ENCODE measurements at regions not wholly inside any gene's neighbourhood (a gene's known extent, or its start where the extent isn't known, plus 50 kb on each side); places are given as distances from the start of the nearest gene placed in this dataset.
A peak's percentile ranks its signal among the peaks of the same experiment; 100 is the strongest.
"Not testable (repeated sequence)": the region's sequence is repeated elsewhere in the genome, so short reads cannot be mapped to it uniquely, and the experiment has no call there.

DNA sequence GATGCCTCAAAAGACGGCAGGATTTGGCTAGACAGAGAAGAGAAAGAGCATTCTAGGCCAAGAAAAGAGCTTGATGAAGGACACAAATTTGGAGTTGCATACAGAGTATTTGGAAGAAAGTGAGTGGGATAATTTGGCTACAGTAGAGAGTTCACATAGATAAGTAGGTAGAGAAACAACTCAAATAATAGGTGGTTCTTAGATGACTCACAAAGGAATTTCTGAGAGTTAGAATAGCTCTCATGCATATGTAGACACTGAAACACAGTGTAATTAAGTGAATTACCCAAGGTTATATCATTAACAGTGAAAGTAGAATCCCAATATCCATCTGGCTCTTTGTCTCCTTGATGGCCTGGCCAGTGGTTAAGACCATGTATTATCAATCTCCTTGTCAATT is 228.6 kb upstream of the DDI1 start:
- DNase-seq (ENCODE audit: low spot score, unreplicated experiment), result no peak
- H3K27ac Mint-ChIP-seq, result no peak overlapping the region
- TF ChIP-seq, protein P1, sequence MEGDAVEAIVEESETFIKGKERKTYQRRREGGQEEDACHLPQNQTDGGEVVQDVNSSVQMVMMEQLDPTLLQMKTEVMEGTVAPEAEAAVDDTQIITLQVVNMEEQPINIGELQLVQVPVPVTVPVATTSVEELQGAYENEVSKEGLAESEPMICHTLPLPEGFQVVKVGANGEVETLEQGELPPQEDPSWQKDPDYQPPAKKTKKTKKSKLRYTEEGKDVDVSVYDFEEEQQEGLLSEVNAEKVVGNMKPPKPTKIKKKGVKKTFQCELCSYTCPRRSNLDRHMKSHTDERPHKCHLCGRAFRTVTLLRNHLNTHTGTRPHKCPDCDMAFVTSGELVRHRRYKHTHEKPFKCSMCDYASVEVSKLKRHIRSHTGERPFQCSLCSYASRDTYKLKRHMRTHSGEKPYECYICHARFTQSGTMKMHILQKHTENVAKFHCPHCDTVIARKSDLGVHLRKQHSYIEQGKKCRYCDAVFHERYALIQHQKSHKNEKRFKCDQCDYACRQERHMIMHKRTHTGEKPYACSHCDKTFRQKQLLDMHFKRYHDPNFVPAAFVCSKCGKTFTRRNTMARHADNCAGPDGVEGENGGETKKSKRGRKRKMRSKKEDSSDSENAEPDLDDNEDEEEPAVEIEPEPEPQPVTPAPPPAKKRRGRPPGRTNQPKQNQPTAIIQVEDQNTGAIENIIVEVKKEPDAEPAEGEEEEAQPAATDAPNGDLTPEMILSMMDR (IDR thresholded peaks at IDR 0.05; ENCODE audit: unreplicated experiment), result no peak
- H3K9me3 Mint-ChIP-seq (ENCODE audit: low read depth), result peaks cover 17% of the 10 kb centered on the region
- H3K4me1 Mint-ChIP-seq (ENCODE audit: low read depth), result peaks cover 52% of the 10 kb centered on the region
- peaks cover 2% of the 10 kb centered on the region for H3K36me3 Mint-ChIP-seq (ENCODE audit: insufficient read depth)
- no peak overlapping the region for H3K4me3 Mint-ChIP-seq (ENCODE audit: low read depth)
- H3K27me3 Mint-ChIP-seq, result no peaks in the 10 kb centered on the region

DNA sequence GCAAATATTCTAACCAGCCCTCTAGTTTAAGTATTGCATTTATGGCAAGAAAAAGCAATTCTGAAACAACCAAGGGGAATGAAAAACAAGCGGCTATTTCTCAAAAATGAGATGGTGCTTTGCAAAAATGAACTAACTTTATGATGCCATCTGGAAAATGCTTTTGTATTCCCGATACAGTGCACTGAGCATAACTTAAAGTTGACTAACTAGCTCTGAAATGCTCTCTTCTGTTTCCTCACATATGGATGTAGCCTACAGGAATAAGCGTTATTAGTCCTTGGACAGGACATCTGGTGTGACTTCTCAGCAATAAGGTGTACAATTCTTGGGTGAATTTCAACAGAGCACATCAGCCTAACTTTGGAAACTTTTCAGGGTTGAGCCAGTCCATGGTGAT is 228.2 kb upstream of the DDI1 start:
- TF ChIP-seq, protein P1 (IDR thresholded peaks at IDR 0.05; ENCODE audit: unreplicated experiment), result no peak
- H3K27ac Mint-ChIP-seq, result no peak overlapping the region
- H3K4me1 Mint-ChIP-seq (ENCODE audit: low read depth), result peaks cover 50% of the 10 kb centered on the region
- H3K9me3 Mint-ChIP-seq (ENCODE audit: low read depth), result peaks cover 17% of the 10 kb centered on the region
- no peak overlapping the region for H3K4me3 Mint-ChIP-seq (ENCODE audit: low read depth)
- DNase-seq (ENCODE audit: low spot score, unreplicated experiment), result no peak
- H3K36me3 Mint-ChIP-seq (ENCODE audit: insufficient read depth), result peaks cover 2% of the 10 kb centered on the region
- H3K27me3 Mint-ChIP-seq, result no peaks in the 10 kb centered on the region

DNA sequence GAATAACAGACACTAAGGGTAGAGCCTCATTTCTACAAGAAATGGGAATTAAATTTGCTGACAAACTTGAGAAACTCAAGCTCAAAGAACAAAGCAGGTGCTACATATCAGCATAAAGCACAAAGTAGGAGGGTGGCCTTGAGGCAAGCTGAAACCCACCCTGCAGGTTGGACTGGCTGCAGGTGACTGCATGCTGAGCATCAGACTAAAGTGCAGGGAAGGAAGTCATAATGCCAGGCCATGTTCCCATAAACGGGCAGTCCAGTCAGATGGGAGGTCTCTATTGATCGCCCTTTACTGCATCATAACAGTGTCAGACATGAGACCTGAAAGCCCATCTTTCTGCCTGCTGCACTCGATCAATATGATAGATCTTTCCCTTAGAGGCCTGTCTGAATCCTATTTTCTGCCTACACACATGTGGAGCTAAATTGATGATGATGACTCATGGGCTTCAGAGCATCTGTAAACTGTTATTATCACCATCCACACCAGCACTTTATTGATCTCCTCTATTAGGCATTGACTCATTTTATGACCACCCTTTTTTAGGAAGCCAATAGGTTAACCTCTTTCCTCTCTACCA is 224.5 kb upstream of the DDI1 start:
- Mint-ChIP-seq H3K36me3 (ENCODE audit: insufficient read depth) (peaks cover 4% of the 10 kb centered on the region), H3K4me3 (ENCODE audit: low read depth) (no peak overlapping the region), H3K27ac (no peak overlapping the region), H3K27me3 (no peaks in the 10 kb centered on the region), H3K4me1 (ENCODE audit: low read depth) (peaks cover 28% of the 10 kb centered on the region), H3K9me3 (ENCODE audit: low read depth) (peaks cover 18% of the 10 kb centered on the region)
- DNase-seq (ENCODE audit: low spot score, unreplicated experiment), result no peak
- TF ChIP-seq, protein P1 (IDR thresholded peaks at IDR 0.05; ENCODE audit: unreplicated experiment), result no peak

DNA sequence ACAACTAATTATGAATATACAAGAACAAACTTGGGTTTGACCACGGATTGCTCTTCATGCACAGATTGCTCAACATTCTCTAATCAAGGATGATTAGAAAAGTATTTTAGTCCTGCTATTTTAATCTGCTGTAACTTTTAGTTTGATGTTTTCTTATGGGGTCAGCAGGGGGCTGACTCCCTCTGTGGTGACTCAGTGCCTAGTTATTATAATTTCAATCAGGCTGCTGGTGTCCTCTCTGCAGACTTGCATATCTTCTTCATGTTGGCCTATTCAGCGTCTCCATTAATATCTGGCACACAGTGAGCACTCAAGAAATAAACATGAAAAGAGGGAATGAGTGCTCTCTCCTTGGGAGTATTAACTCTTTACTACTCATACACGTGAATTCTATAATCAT is 223.8 kb upstream of the DDI1 start:
- H3K4me3 Mint-ChIP-seq (ENCODE audit: low read depth), result no peak overlapping the region
- no peak for DNase-seq (ENCODE audit: low spot score, unreplicated experiment)
- peaks cover 25% of the 10 kb centered on the region for H3K4me1 Mint-ChIP-seq (ENCODE audit: low read depth)
- H3K36me3 Mint-ChIP-seq (ENCODE audit: insufficient read depth), result peaks cover 2% of the 10 kb centered on the region
- TF ChIP-seq, protein P1 (IDR thresholded peaks at IDR 0.05; ENCODE audit: unreplicated experiment), result no peak
- peak overlapping the region; percentile 86 for H3K27ac Mint-ChIP-seq
- no peaks in the 10 kb centered on the region for H3K27me3 Mint-ChIP-seq
- peaks cover 17% of the 10 kb centered on the region for H3K9me3 Mint-ChIP-seq (ENCODE audit: low read depth)

DNA sequence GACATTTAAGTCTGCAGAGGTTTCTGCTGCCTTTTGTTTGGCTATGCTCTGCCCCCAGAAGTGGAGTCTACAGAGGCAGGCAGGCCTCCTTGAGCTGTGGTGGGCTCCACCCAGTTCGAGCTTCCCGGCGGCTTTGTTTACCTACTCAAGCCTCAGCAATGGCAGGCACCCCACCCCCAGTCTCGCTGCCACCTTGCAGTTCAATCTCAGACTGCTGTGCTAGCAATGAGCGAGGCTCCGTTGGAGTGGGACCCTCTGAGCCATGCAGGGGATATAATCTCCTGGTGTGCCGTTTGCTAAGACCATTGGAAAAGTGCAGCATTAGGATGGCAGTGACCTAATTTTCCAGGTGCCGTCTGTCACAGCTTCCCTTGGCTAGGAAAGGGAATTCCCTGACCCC is 216.1 kb upstream of the DDI1 start:
- H3K27ac Mint-ChIP-seq; H3K4me1 Mint-ChIP-seq (ENCODE audit: low read depth); H3K36me3 Mint-ChIP-seq (ENCODE audit: insufficient read depth); DNase-seq (ENCODE audit: low spot score, unreplicated experiment); H3K4me3 Mint-ChIP-seq (ENCODE audit: low read depth); H3K27me3 Mint-ChIP-seq: not testable (repeated sequence)
- peaks cover 27% of the 10 kb centered on the region for H3K9me3 Mint-ChIP-seq (ENCODE audit: low read depth)

DNA sequence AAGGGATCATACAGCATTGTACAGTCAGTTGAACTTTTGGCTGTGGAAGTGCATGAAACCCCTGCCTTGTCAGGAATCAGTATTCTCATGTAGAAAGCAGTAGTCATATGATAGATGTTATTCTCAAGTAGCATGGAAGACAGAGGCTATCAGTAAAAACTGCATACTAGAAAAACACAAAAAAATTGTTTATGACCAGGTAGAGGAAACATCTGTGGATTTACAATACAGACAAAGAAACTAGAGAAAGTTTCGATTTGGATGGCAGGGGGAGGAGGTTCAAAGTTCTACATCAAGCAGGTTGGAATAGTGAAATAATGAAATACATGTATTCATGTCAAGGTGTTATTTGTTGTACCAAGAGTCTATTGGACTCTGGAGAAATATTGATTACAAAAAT is 212.3 kb upstream of the DDI1 start:
- TF ChIP-seq, protein P1 (IDR thresholded peaks at IDR 0.05; ENCODE audit: unreplicated experiment), result no peak
- Mint-ChIP-seq H3K9me3 (ENCODE audit: low read depth) (peaks cover 15% of the 10 kb centered on the region), H3K36me3 (ENCODE audit: insufficient read depth) (peaks cover 3% of the 10 kb centered on the region), H3K4me1 (ENCODE audit: low read depth) (peaks cover 11% of the 10 kb centered on the region), H3K27ac (no peak overlapping the region), H3K27me3 (no peaks in the 10 kb centered on the region), H3K4me3 (ENCODE audit: low read depth) (no peak overlapping the region)
- DNase-seq (ENCODE audit: low spot score, unreplicated experiment), result no peak
